Fibroblast of villous mesenchyme (primary cell): ENCODE measurements at regions not wholly inside any gene's neighbourhood (a gene's known extent, or its start where the extent isn't known, plus 50 kb on each side); places are given as distances from the start of the nearest gene placed in this dataset.

Experiments
- DNase-seq: peaks from one replicate; pipeline ENCODE4 v3.0.0-alpha.2; 2010; ENCODE audit warnings: low read depth
- H3K4me3 ChIP-seq: 2 replicates; pipeline ENCODE4 v1.5.1; 2011; ENCODE audit warnings: low read depth, mild to moderate bottlenecking, low read length
- TF ChIP-seq, protein P1 (sequence below): IDR thresholded peaks from 2 replicates; pipeline ENCODE4 v1.5.1; 2012; ENCODE audit warnings: low read depth, mild to moderate bottlenecking, low read length; ENCODE audit not compliant: insufficient read depth

DNA sequence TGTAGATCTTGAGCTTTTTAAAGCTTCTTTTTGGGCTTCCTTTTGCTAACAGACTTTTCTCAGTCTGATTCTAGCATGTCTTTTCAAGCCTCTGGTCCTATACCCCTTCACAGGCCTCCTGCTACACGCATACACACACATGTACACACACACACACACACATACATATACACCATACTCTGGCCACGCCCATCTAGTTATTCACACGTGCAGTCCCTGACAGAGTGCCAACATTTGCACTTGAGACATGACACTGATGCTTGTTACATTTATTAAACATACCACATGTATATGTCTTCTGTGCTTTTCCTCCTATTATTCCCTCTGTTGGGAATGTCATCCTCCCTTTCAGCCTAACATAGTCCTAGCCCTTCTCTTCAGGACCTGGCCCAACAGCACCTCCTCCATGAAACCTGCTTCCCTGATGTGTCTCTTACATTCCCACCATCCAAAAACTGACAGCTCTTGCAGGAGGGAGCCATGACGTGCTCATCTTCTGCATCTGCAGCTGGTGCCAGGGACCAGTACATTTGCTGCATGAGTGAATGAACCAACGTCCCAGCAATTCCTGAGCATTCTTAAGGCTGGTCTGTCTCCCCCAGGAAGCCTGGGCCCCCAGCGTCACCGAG, 222.1 kb downstream of the ARHGAP12 start:
- TF ChIP-seq, protein P1, sequence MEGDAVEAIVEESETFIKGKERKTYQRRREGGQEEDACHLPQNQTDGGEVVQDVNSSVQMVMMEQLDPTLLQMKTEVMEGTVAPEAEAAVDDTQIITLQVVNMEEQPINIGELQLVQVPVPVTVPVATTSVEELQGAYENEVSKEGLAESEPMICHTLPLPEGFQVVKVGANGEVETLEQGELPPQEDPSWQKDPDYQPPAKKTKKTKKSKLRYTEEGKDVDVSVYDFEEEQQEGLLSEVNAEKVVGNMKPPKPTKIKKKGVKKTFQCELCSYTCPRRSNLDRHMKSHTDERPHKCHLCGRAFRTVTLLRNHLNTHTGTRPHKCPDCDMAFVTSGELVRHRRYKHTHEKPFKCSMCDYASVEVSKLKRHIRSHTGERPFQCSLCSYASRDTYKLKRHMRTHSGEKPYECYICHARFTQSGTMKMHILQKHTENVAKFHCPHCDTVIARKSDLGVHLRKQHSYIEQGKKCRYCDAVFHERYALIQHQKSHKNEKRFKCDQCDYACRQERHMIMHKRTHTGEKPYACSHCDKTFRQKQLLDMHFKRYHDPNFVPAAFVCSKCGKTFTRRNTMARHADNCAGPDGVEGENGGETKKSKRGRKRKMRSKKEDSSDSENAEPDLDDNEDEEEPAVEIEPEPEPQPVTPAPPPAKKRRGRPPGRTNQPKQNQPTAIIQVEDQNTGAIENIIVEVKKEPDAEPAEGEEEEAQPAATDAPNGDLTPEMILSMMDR, result no peak
- no peak for DNase-seq
- H3K4me3 ChIP-seq, result no peak overlapping the region

DNA sequence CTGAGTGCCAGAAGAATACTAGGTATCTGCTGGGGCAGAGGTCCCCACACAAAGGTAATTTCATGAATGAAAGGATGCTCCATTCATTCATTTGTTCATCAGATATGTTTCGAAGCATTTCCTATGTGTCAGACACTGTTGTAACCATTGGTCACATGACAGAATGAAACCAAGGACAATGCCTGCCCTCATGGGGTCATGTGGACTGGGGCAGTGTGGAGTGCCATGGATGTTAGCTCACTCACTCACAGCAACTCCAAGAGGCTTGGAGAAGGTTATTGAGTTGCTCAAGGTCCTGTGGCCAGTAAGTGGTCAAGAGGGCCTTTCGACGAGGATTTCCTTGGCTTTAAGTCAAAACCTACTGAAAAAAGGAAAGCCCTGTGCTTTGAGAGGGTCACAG, 223.5 kb downstream of the ARHGAP12 start:
- TF ChIP-seq, protein P1, result no peak
- H3K4me3 ChIP-seq, result no peak overlapping the region

DNA sequence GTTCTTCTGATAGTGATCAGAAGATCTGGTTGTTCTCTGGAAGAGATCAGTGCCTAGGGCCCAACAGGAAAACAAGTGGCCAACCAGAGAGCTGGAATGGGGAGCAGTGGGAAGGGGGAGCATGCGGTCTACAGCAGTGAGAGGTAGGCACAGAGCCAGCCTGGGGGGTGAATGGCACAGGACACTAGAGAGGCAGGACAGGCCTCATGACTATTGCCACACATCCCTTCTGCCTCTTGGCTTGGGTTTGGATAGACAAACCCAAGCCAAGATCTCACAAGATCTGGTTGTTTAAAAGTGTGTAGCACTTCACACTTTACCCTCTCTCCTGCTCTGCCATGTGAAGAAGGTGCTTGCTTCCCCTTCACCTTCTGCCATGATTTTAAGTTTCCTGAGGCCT, 224.4 kb downstream of the ARHGAP12 start:
- TF ChIP-seq, protein P1, result no peak
- no peak overlapping the region for H3K4me3 ChIP-seq
- DNase-seq, result no peak

More for the DNA sequence above, 223.5 kb downstream of the ARHGAP12 start:
- no peak for DNase-seq

DNA sequence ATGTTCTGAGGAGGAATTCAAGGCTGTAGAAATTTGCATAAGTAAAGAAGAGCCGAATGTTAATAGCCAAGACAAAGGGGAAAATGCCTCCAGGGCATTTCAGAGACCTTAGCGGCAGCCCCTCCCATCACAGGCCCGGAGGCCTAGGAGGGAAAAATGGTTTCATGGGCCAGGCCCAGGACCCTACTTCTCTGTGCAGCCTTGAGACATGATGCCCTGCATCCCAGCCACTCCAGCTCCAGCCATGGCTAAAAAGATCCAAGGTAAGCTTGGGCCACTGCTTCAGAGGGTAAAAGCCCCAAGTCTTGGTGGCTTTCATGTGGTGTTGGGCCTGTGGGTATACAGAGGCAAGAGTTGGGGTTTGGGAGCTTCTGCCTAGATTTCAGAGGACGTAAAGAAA, 225.7 kb downstream of the ARHGAP12 start:
- TF ChIP-seq, protein P1, result no peak
- no peak overlapping the region for H3K4me3 ChIP-seq

DNA sequence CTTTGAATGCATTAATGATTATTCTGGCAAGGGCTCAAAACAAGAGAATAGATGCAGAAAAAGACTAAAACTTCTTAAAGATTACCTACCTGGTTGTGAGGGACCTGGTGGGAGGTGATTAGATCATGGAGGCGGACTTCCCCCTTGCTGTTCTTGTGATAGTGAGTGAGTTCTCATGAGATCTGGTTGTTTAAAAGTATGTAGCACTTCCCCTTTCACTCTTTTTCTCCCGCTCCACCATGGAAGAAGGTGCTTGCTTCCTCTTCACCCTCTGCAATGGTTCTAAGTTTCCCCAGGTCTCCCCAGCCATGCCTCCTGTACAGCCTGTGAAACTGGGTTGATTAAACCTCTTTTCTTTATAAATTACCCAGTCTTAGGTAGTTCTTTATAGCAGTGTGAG, 226.6 kb downstream of the ARHGAP12 start:
- DNase-seq, result no peak
- TF ChIP-seq, protein P1, result no peak

More for the DNA sequence above, 225.7 kb downstream of the ARHGAP12 start:
- no peak for DNase-seq

DNA sequence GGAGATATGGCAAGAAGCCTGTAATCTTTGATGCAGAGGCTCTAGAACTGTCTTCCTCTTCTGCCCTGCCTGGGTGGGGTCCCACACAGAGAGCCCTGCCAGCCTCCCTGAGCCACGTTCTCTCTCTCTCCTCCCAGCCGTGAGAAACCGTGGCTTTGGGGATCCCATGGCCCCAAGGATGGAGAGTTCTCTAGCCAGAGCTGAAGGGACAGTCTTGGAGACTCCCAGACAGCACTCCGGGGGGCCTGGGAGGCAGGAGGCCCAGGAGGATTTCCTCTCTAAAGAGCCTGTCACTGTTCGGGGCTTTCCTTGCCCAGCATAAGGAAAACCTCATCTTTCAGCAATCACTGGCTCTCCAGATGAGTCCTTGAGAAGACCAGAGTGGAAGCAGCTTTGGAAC, 227.1 kb downstream of the ARHGAP12 start:
- TF ChIP-seq, protein P1, result no peak
- no peak overlapping the region for H3K4me3 ChIP-seq
- DNase-seq, result no peak

More for the DNA sequence above, 226.6 kb downstream of the ARHGAP12 start:
- no peak overlapping the region for H3K4me3 ChIP-seq

DNA sequence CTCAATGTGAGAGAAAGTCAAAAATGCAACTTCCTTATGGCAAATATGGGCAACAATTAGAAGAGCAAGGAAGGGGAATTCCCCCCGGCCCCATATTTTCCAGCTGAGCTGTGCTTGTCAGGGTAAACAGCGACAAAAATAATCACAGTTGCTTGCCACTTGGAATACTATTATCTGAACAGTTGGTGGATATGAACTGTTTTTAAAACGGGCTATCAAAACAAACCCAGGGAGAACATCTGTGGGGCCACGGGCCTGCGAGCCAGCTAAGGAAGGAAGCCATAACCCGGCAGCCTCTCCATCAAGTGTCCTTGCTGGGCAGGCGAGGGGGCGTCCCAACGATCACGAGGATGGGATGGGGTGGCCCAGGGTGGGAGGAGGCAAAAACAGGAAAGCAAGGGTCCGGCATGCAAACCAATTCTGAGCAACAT, 228.4 kb downstream of the ARHGAP12 start:
- TF ChIP-seq, protein P1, result no peak
- peak; percentile 10 for DNase-seq
- H3K4me3 ChIP-seq, result no peak overlapping the region
